Stromal cell of bone marrow (primary cell): ENCODE measurements at regions not wholly inside any gene's neighbourhood (a gene's known extent, or its start where the extent isn't known, plus 50 kb on each side); places are given as distances from the start of the nearest gene placed in this dataset.
"Not testable (repeated sequence)": the region's sequence is repeated elsewhere in the genome, so short reads cannot be mapped to it uniquely, and the experiment has no call there.

Experiments
- DNase-seq: peaks from one replicate; pipeline ENCODE4 v3.0.0-alpha.2; 2012; ENCODE audit warnings: low read depth

DNA sequence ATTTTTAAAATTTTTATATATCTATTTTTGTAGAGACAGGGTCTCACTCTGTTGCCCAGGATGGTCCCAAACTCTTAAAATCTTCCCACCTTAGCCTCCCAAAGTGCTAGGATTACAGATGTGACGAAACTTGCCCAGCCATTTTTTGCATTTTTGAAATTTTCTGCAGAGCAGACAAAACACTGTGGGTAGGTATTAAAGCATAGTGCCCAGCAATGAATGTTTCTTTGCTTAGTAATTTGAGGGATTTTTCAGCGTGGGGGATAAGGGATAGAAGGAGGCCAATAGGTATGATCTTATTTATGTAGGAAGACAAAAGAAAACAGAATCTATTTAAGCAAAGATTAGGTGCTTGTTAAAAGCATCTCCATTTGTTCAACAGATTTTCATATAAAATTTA is 446.8 kb upstream of the DPH6 start:
- no peak for DNase-seq

DNA sequence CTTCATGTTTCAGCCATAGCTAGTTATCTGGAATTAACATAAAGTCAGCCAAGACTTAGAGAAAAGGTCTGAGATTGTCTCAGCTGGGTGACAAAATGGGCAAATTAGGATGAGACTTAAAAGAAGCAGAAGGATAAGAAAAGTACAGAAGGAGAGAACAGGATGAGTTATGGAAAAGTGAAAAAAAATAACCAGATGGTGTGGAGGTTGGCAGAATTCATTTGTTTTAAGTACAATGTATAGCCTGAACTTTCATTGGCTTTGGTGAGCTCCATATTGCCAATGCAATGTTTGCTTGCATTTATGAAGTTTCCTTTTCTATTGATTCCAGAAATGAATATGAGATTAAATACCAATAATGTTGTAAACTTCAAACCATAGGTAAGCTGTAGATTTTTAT is 447.2 kb upstream of the DPH6 start:
- no peak for DNase-seq

- no peak for DNase-seq
These were observed 448.9 kb upstream of the DPH6 start for GRCh38 chr15:35994876-35995275.

DNA sequence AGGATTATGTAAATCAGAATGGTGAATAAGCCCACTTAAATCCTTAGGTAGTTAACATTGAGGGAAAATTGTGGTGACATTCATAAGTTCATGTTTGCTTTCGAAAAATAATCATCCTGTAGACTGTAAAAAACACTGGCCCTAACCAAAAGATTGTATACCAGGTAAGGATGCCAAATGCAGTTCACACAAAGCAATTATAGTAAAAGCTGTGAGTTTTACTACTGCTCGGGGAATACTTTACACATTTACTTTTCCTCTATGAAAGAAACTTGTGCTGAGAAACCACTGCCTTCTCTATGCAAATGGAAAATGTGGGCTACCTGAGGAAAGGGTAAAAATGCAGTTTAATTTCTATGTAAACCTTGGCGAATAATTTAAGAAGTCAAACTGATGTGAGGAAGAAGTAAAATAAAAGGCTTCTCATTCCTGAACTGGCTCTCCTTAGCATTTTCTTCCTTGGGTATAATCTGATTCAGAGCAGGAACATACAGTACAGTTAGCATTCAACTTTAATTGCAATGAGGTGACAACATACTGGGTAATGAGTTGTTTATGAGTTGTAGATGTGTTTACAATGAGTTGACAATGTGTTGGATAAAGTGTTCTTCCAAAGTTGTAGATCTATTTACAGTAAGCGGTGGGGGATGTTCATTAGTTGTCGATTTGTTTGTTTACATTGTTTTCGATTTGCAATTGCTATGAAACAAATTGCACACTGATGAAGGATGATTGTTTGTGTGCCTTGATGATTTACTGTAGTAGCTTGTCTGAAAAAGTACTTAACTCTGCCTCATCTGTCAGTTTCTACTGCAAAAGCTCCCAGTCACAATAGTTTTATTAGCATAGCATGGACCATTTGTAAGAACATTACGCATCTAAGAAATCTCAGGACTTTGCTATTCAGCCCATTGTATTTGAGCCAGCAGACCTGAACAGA is 453.0 kb upstream of the DPH6 start:
- DNase-seq = no peak

GRCh38 chr15:36004891-36005490 is 459.0 kb upstream of the DPH6 start:
- no peak for DNase-seq

DNA sequence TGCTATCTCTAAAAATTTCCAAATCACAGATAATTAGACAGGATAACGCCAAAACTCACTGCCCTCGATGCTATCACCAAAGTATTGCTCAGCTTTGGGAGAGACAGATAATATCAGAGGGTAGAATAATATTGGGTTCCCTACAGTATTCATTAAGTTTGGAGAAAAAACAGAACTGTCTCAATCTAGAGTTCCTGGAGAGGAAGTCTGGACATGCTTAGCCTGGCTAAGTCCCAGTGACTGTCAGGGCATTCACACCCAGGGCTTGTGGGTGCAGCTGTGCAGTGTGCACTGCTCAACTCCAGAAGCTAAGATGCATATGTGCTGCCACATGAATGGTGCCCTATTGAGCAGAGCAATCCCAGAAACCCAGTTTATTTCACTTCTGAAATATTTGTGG is 459.6 kb upstream of the DPH6 start:
- no peak for DNase-seq

DNA sequence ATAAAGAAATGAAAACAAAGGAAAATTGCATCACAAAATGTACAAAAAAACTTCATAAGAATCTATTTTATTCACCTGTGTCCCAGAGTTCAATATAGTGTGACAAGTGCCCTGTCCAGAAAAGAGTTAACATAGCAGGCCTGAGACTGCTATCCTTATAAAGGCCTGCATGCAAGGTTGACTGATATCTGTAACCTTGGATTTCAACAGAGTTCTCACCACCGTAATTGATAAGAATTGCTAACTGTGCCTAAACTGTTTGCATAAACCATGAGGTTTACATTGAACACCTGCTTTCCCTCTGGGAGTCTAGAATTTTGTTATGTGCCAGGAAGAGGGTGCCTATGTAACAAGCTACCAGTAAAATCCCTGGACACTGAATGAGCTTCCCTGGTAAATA is 461.7 kb upstream of the DPH6 start:
- DNase-seq = no peak

DNA sequence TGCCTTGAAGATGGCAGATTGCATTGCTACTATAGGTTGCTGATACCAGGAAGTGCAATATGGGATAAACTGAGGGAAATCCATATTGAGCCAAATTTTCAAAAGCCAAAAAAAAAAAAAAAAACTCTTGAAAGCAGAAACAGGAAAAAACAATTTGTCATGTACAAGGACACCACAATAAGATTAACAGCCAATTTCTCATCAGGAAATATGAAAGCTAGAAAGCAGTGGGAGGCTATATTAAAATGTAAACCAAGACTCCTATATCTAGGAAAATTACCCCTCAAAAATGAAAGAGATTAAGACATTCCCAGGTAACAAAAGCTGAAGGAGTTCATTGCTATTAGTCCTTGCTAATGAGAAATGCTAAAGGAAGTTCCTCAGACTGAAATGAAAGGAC is 462.8 kb upstream of the DPH6 start:
- DNase-seq = no peak

GRCh38 chr15:36024031-36024688 is 478.2 kb upstream of the DPH6 start:
- DNase-seq = no peak

- no peak for DNase-seq
These were observed 480.8 kb upstream of the DPH6 start for GRCh38 chr15:36026627-36027283.

DNA sequence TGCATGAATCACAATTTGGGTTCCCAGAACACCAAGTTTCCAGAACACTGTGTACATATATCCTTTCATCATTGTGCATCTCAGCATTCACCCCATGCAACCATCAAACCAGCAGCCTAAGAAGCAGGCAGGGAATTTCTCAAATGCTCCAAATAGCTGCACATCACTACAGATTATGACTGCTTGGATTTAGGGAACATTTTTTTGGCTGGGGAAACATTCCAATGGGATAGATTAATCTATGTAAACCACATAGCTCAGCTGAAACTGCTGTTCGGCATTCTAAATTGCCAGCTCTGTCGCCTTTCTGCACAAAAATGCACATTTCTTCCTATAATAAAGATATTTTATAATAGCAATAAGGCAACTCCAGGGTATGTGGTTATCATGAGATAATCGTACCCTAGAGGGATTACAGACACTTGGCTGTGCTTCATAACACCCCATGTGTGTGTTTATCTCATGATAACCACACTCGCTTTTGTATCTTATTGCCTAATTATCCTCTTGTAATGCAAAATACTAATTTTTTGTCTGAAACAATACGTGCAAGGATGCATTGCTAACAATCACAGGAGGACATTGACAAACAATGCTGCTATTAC is 483.7 kb upstream of the DPH6 start:
- peak; percentile 18 for DNase-seq

DNA sequence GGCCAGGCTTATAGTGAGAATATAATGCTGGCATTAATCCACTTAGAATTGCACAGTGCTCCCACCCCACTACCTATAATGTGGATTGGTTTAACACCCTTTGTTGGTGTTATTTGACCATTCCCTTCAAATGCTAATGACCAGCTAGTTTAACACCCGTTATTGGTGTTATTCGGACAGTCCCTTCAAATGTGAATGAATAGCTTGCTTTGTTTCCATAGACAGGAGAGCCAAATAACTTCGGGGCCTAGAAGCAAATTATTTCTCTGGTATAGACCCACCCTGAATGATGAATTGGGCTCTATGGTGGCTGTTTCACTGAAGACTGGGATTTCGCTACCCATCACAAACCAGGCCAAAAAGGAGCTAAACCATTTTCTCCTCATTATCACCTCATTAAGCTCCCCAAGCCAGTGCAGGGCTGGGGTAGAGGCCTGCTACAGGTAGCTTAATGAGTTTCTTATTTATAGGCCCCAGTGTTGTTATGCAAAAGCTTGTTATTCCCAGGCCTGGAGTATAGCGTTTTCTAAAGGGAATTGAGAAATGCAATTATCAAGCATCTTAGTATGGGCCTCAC is 494.1 kb upstream of the DPH6 start:
- no peak for DNase-seq

DNA sequence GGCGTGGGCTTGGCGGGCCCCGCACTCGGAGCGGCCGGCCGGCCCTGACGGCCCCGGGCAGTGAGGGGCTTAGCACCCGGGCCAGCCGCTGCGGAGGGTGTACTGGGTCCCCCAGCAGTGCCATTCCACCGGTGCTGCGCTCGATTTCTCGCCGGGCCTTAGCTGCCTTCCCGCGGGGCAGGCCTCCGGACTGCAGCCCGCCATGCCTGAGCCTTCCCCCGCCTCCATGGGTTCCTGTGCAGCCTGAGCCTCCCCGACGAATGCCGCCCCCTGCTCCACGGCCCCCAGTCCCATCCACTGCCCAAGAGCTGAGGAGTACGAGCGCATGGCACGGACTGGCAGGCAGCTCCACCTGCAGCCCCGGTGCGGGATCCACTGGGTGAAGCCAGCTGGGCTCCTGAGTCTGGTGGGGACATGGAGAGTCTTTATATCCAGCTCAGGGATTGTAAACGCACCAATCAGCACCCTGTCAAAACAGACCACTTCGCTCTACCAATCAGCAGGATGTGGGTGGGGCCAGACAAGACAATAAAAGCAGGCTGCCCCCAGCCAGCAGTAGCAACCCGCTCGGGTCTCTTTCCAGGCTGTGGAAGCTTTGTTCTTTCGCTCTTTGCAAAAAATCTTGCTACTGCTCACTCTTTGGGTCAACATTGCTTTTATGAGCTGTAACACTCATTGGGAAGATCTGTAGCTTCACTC is 501.2 kb upstream of the DPH6 start:
- not testable (repeated sequence) for DNase-seq

GRCh38 chr15:36050899-36051298 is 504.9 kb upstream of the DPH6 start:
- no peak for DNase-seq

GRCh38 chr15:36052641-36053040 is 506.7 kb upstream of the DPH6 start:
- DNase-seq = not testable (repeated sequence)

DNA sequence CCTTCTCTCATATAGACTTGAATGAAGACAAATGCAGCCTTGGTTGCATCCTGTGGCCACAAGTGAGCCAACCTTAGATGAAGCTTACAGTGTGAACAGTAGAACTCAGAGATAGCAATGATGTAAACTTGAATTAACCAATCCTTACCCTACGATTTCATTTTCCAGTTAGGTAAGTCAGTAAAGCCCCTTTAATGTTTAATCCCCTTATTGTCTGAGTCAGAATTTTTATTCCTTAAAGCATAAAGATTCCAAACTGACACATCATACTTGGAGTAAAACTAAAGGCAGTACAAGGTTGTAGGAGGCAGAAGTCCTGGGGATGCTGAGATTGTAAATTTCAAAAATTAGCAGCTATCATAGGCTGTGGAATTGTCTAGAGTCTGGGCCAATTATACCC is 507.8 kb upstream of the DPH6 start:
- DNase-seq = no peak

GRCh38 chr15:36059596-36059995 is 513.6 kb upstream of the DPH6 start:
- no peak for DNase-seq

DNA sequence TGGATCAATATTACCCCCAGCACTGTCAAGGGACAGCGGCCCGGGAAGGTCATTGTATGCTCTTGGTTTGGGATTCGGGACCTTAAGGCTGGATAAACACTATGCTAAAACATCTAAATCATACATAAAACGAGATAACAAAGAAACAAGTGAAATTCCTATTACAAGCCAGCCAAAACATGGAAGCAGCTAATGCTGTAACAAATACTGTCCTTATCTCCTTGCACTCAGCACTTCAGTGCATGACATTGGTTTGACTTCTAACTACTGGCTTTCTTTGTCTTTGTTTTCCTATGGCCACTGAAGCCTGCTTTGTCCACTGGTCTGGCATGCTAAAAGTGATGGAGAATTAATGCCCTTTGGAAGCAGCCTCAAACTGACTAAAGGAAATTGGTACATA is 516.4 kb upstream of the DPH6 start:
- DNase-seq = no peak

GRCh38 chr15:36066757-36067156 is 512.7 kb upstream of the CDIN1 start:
- no peak for DNase-seq

DNA sequence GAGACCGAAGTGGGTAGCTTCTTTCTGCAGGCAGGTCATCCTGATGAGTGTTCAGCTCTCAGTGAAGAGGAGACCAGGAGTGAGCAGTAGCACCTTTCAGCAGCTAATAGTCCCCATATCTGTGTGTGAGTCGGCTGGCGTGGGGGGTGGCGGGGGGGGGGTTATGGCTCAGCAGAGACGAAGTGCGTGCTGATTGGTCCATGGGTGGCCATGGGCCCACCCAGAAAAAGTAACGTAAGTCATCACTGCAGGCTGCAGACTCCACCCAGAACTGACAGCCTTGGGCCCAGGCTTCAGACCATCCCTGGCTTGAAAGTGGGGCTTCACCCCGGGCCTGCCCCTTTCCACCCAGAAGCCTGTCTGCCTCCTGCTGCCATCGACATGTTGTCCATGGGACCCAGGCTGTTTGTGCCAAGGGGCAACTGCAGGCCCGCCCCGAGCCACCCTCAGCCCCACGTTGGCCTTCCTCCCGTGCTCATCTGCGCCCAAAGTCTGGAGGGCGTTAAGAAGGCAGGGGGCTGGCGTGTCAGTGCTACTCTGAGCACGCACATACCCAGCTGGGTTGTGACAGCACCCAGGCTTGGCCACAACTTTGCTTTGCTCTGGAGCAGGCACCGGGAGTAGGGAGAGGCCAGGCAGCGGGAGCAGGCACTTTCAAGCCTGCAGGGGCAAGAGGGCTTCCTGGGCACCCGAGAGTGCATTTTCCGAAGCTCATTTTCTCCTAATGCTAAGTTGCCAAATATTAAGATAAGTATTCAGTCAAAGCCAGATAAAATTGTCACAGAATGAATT is 511.7 kb upstream of the CDIN1 start:
- DNase-seq = no peak
